A673 (cell line): ENCODE measurements at regions not wholly inside any gene's neighbourhood (a gene's known extent, or its start where the extent isn't known, plus 50 kb on each side); places are given as distances from the start of the nearest gene placed in this dataset.

Experiments used
- BruUV-seq: library from RNA; stranded (reverse); fragments of 400-500 nt; replicated peaks from 2 replicates; lab custom pipeline; 2021; lab: Mats Ljungman, UMichigan
- CTCF ChIA-PET: fragments of 300-600 bp; sonication (Branson Sonifier 250); formaldehyde crosslinking; loops from one replicate; lab custom pipeline; 2022; ENCODE audit warnings: antibody characterized with exemption; lab: Charles Lee
- POLR2A ChIA-PET: fragments of 300-600 bp; sonication (Branson Sonifier 250); formaldehyde crosslinking; loops from one replicate; lab custom pipeline; 2022; ENCODE audit warnings: antibody characterized with exemption; ENCODE audit not compliant: low non-redundant PET; lab: Charles Lee
- DNase-seq: peaks from one replicate; pipeline ENCODE4 v3.0.0-alpha.2; 2015; ENCODE audit warnings: low spot score
- H3K27ac ChIP-seq: fragments of 200-600 bp; sonication (generic); 2 replicates; pipeline ENCODE4 v1.5.1; 2016; ENCODE audit warnings: mixed run types, low read depth, mild to moderate bottlenecking, mixed read lengths, antibody characterized with exemption, low read length; ENCODE audit not compliant: poor library complexity, severe bottlenecking
- H3K27me3 ChIP-seq: fragments of 200-600 bp; sonication (generic); replicated peaks from 2 replicates; pipeline ENCODE4 v1.6.1; 2017; ENCODE audit warnings: mixed run types, low read depth, mild to moderate bottlenecking, mixed read lengths, antibody characterized with exemption, low read length; ENCODE audit not compliant: insufficient read depth, poor library complexity
- H3K36me3 ChIP-seq: fragments of 200-600 bp; sonication (generic); 2 replicates; pipeline ENCODE4 v1.6.1; 2016; ENCODE audit warnings: mixed run types, mild to moderate bottlenecking, mixed read lengths, antibody characterized with exemption, low read length; ENCODE audit not compliant: insufficient read depth, poor library complexity, severe bottlenecking
- H3K4me1 ChIP-seq: fragments of 200-600 bp; sonication (generic); 2 replicates; pipeline ENCODE4 v1.6.1; 2017; ENCODE audit warnings: mixed run types, mild to moderate bottlenecking, mixed read lengths, antibody characterized with exemption, low read length; ENCODE audit not compliant: insufficient read depth, poor library complexity, severe bottlenecking
- H3K4me3 ChIP-seq: fragments of 200-600 bp; sonication (generic); 2 replicates; pipeline ENCODE4 v1.5.1; 2016; ENCODE audit warnings: low read depth, mixed run types, mild to moderate bottlenecking, mixed read lengths, low read length; ENCODE audit not compliant: poor library complexity, severe bottlenecking
- H3K9me3 ChIP-seq: fragments of 200-600 bp; sonication (generic); 2 replicates; pipeline ENCODE4 v1.6.1; 2016; ENCODE audit warnings: mixed run types, low read depth, mild to moderate bottlenecking, mixed read lengths, antibody characterized with exemption, low read length; ENCODE audit not compliant: poor library complexity, severe bottlenecking
- CTCF ChIP-seq: fragments of 300-800, 200-600 bp; sonication (generic); conservative IDR thresholded peaks from 2 replicates; pipeline ENCODE4 v1.5.1; 2017; ENCODE audit warnings: low read depth, mild to moderate bottlenecking, antibody characterized with exemption, low read length, moderate library complexity, mixed read lengths
- EZH2 ChIP-seq: fragments of 200-600 bp; sonication (generic); IDR thresholded peaks from 2 replicates; pipeline ENCODE4 v1.6.1; 2017; ENCODE audit warnings: borderline replicate concordance, low read depth, mild to moderate bottlenecking, mixed read lengths, antibody characterized with exemption, low read length; ENCODE audit not compliant: poor library complexity, severe bottlenecking
- intact Hi-C: fragments of 100-400 bp; cut with micrococcal nuclease; formaldehyde crosslinking; loops from one replicate; pipeline ENCODE4 v1.10.0; 2022; ENCODE audit not compliant: unreplicated experiment

DNA sequence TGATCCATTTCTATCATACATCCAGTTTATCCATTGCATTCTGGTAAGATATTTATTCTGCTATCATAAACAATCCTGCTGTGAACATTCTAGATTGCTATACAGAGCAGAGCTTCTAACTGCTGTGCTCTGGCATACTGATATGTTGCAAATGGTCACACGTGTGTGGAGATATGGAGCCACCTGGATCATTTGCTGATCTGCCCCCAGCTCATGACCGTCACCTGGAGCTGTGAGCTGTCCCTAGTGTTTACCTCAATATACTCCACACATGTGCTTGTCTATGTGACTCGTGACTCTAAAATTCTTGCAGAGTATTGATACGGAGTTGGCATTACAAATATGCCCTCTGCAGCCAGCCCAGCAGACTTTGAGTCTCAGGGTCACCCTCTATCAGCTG is 164.5 kb upstream of the ZFHX3 start:
- Histone ChIP-seq H3K27ac (no peak overlapping the region), H3K9me3 (no peaks in the 10 kb centered on the region), H3K36me3 (no peaks in the 10 kb centered on the region), H3K4me3 (no peak overlapping the region), H3K4me1 (peaks cover 24% of the 10 kb centered on the region), H3K27me3 (no peaks in the 10 kb centered on the region)
- ChIA-PET CTCF (no interaction called here), POLR2A (no interaction called here)
- no TSS peak for BruUV-seq
- no peak for DNase-seq
- TF ChIP-seq CTCF (no peak), EZH2 (no peak)
- intact Hi-C loops = no loop called here

GRCh38 chr16:73210686-73211085 is 162.8 kb upstream of the ZFHX3 start:
- TF ChIP-seq EZH2 (no peak), CTCF (no peak)
- ChIA-PET CTCF (no interaction called here), POLR2A (no interaction called here)
- Histone ChIP-seq H3K27me3 (no peaks in the 10 kb centered on the region), H3K27ac (no peak overlapping the region), H3K4me1 (peaks cover 33% of the 10 kb centered on the region), H3K4me3 (no peak overlapping the region), H3K36me3 (no peaks in the 10 kb centered on the region), H3K9me3 (no peaks in the 10 kb centered on the region)
- no peak for DNase-seq
- intact Hi-C loops = no loop called here
- no TSS peak for BruUV-seq

GRCh38 chr16:73210084-73210483 is 162.2 kb upstream of the ZFHX3 start:
- Histone ChIP-seq H3K36me3 (no peaks in the 10 kb centered on the region), H3K9me3 (no peaks in the 10 kb centered on the region), H3K27ac (no peak overlapping the region), H3K4me3 (no peak overlapping the region), H3K4me1 (peaks cover 38% of the 10 kb centered on the region), H3K27me3 (no peaks in the 10 kb centered on the region)
- POLR2A ChIA-PET = no interaction called here
- no TSS peak for BruUV-seq
- intact Hi-C loops = no loop called here
- TF ChIP-seq EZH2 (no peak), CTCF (no peak)
- CTCF ChIA-PET = no interaction called here
- DNase-seq = no peak
